ENCODE measurements at regions not wholly inside any gene's neighbourhood (a gene's known extent, or its start where the extent isn't known, plus 50 kb on each side); places are given as distances from the start of the nearest gene placed in this dataset.

DNA sequence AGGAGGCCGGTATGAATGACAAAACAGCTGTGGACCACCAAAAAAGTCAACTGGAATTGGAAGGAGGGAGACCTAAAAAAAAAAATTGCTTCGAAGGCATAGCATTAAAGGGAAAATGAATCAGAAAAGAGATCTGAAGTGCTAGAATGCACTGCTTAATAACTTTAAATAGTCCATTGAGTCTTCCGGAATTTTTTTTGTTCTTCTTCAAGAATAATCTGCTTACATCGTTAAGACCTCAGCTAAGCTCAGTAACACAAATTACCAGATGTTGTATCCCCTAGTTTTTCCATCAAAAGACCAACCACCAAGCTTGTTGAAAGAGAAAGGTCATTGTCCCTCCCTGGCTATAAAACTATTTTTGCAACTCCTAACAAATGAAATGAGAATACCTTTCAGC is 560.5 kb downstream of the NR2F2 start:
- intact Hi-C loops (cut with DNase I; ENCODE audit: low total_unique reads) = no loop called here
- no peak for TF ChIP-seq POLR2A (IDR thresholded peaks at IDR 0.05)
- TF ChIP-seq, protein P1, sequence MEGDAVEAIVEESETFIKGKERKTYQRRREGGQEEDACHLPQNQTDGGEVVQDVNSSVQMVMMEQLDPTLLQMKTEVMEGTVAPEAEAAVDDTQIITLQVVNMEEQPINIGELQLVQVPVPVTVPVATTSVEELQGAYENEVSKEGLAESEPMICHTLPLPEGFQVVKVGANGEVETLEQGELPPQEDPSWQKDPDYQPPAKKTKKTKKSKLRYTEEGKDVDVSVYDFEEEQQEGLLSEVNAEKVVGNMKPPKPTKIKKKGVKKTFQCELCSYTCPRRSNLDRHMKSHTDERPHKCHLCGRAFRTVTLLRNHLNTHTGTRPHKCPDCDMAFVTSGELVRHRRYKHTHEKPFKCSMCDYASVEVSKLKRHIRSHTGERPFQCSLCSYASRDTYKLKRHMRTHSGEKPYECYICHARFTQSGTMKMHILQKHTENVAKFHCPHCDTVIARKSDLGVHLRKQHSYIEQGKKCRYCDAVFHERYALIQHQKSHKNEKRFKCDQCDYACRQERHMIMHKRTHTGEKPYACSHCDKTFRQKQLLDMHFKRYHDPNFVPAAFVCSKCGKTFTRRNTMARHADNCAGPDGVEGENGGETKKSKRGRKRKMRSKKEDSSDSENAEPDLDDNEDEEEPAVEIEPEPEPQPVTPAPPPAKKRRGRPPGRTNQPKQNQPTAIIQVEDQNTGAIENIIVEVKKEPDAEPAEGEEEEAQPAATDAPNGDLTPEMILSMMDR (IDR thresholded peaks at IDR 0.05) = no peak
- DNase-seq (ENCODE audit: low spot score in 2 of 2) = no peak
- 44 to 48% methylated on average over 4 of the region's 4 CpGs for WGBS, 2 donors
- H3K4me3 ChIP-seq (ENCODE audit: low read depth, poor library complexity, severe bottlenecking) = no peak overlapping the region

DNA sequence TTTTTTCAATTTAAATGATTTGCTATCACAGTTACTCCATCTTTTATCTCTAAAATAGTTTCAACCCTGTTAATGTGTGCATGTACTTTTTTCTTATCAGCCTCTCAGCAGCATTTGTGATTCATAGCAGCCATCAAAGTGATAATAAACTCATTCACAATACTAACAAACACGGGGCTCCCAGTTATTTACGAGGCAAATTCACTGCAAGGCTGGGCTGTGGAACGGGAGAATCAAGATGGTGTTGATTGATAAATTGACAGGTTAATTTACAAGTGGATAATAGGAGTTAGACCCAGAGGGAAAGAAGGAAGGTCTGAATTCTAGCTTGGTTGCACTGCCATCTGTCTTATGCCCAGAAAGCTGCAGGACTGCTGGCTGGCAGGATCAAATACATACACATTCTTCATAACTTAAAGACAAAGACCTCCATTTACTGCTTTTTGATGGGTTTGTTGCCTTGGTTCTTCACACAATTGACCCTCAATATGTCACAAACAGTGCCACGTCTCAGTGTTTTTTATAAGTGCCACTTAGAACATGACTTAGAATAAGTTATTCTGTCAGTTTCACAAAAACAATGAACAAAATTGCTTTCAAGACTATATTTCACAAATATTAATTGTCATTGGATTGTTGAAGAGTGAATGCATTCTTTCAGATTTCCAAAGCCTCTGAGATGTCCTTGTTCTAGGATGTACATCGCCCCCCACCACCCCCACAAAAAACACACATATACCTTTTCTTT is 562.8 kb downstream of the NR2F2 start:
- TF ChIP-seq POLR2A (IDR thresholded peaks at IDR 0.05) = no peak
- TF ChIP-seq, protein P1 (IDR thresholded peaks at IDR 0.05) = no peak
- intact Hi-C loops (cut with DNase I; ENCODE audit: low total_unique reads) = no loop called here
- no peak for DNase-seq (ENCODE audit: low spot score in 2 of 2)
- WGBS, 2 donors = 24 to 25% methylated on average over 5 of the region's 5 CpGs
- H3K4me3 ChIP-seq (ENCODE audit: low read depth, poor library complexity, severe bottlenecking) = no peak overlapping the region

GRCh38 chr15:96894659-96895058 is 564.2 kb downstream of the NR2F2 start:
- no peak overlapping the region for H3K4me3 ChIP-seq (ENCODE audit: low read depth, poor library complexity, severe bottlenecking)
- 69 to 73% methylated on average over 1 of the region's 1 CpG for WGBS, 2 donors
- intact Hi-C loops (cut with DNase I; ENCODE audit: low total_unique reads) = no loop called here
- DNase-seq (ENCODE audit: low spot score in 2 of 2) = no peak
- TF ChIP-seq, protein P1 (IDR thresholded peaks at IDR 0.05) = no peak
- TF ChIP-seq POLR2A (IDR thresholded peaks at IDR 0.05) = no peak

DNA sequence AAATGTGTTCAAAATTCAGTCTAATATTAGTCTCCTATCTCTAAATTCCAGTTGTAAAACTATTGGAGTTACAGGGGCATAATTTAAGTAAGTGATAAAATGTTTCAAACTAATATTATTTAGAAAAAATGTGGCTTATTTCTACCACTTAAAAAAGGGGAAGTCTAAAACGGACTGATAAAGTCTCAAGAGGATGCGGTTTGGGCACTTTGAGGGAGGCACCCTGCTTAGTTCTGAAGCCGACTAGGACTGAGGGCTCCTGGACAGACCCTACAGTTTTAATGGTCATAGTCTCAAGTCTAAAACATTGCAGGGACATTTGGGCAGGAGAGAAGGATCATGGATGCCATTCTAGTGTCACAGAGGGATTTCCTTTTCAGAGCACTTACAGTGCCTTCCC is 566.3 kb downstream of the NR2F2 start:
- WGBS, 2 donors = 55 to 65% methylated on average over 3 of the region's 3 CpGs

DNA sequence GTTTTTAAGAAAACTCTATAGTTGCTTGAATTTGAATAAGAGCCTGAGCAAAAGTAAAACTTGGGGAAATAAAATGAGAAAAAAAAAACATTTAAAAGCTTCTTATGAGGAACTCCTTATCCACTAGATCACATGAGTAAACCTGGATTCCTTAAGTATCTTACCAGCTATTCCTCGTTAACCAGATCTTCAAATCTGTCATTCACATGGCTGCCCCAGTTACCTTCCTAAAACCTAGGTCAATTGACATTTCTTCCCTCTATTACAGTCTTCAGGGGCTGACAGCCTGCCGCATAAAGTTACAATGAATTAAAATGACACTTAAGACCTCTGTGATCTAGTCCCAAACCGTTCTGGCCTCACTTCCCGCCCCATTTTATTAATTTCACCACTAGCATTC is 583.6 kb downstream of the NR2F2 start:
- no peak for DNase-seq (ENCODE audit: low spot score in 2 of 2)
- H3K4me3 ChIP-seq (ENCODE audit: low read depth, poor library complexity, severe bottlenecking) = no peak overlapping the region
- intact Hi-C loops (cut with DNase I; ENCODE audit: low total_unique reads) = no loop called here
- WGBS, 2 donors = 87 to 88% methylated on average over 4 of the region's 4 CpGs
- TF ChIP-seq, protein P1 (IDR thresholded peaks at IDR 0.05) = no peak
- no peak for TF ChIP-seq POLR2A (IDR thresholded peaks at IDR 0.05)

More for the DNA sequence above, 566.3 kb downstream of the NR2F2 start:
- no peak for DNase-seq (ENCODE audit: low spot score in 2 of 2)
- intact Hi-C loops (cut with DNase I; ENCODE audit: low total_unique reads) = no loop called here
- TF ChIP-seq POLR2A (IDR thresholded peaks at IDR 0.05) = no peak
- TF ChIP-seq, protein P1 (IDR thresholded peaks at IDR 0.05) = no peak
- H3K4me3 ChIP-seq (ENCODE audit: low read depth, poor library complexity, severe bottlenecking) = no peak overlapping the region

DNA sequence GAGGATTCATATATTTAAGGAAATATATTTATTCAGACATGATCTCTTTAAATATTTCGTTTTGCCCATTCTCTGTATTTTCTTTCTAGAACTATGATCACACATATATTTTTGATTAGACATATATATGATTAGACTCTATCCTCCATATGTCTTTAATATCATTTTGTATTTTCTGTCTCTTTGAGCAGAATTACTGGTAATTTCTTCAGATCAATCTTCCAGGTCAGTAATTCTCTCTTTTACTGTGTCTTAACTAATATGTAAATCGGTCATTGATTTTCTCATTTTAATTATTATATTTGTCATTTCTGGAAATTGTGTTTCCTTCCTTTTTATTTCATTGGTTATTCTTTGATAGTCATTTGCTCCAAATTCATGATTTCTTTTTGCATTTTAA is 586.2 kb downstream of the NR2F2 start:
- intact Hi-C loops (cut with DNase I; ENCODE audit: low total_unique reads) = no loop called here
- 81% methylated on average over 2 of the region's 2 CpGs for WGBS, 2 donors
- H3K4me3 ChIP-seq (ENCODE audit: low read depth, poor library complexity, severe bottlenecking) = no peak overlapping the region
- TF ChIP-seq POLR2A (IDR thresholded peaks at IDR 0.05) = no peak
- TF ChIP-seq, protein P1 (IDR thresholded peaks at IDR 0.05) = no peak
- DNase-seq (ENCODE audit: low spot score in 2 of 2) = no peak
